OCI-LY7 (cell line): ENCODE measurements at regions not wholly inside any gene's neighbourhood (a gene's known extent, or its start where the extent isn't known, plus 50 kb on each side); places are given as distances from the start of the nearest gene placed in this dataset.

Source experiments
- BruUV-seq: library from RNA; stranded (reverse); fragments of 400-500 nt; replicated peaks from 2 replicates; lab custom pipeline; 2021; lab: Mats Ljungman, UMichigan
- CTCF ChIA-PET: fragments of 300-600 bp; sonication (Branson Sonifier 250); formaldehyde crosslinking; loops from one replicate; lab custom pipeline; 2022; ENCODE audit warnings: antibody characterized with exemption; ENCODE audit not compliant: unreplicated experiment; lab: Charles Lee
- POLR2A ChIA-PET: fragments of 300-600 bp; sonication (Branson Sonifier 250); formaldehyde crosslinking; loops from one replicate; lab custom pipeline; 2022; ENCODE audit warnings: antibody characterized with exemption; lab: Charles Lee
- DNase-seq: peaks from one replicate; pipeline ENCODE4 v3.0.0-alpha.2; 2015; ENCODE audit warnings: low spot score
- H2AFZ ChIP-seq: fragments of 200-600 bp; sonication (generic), shearing (Covaris generic); 2 replicates; pipeline ENCODE4 v1.6.1; 2014; ENCODE audit warnings: mild to moderate bottlenecking, antibody characterized with exemption, low read length, moderate library complexity
- H3K27ac ChIP-seq: fragments of 200-600 bp; sonication (generic); 2 replicates; pipeline ENCODE4 v1.5.1; 2014; ENCODE audit warnings: mixed run types, low read depth, mild to moderate bottlenecking, moderate library complexity, low read length, inconsistent platforms; ENCODE audit not compliant: poor library complexity, severe bottlenecking
- H3K36me3 ChIP-seq: fragments of 200-600 bp; sonication (generic); 2 replicates; pipeline ENCODE4 v1.6.1; 2014; ENCODE audit warnings: mild to moderate bottlenecking, antibody characterized with exemption, low read length, moderate library complexity, mixed read lengths; ENCODE audit not compliant: insufficient read depth
- H3K4me1 ChIP-seq: fragments of 200-600 bp; sonication (generic); 2 replicates; pipeline ENCODE4 v1.5.1; 2014; ENCODE audit warnings: mild to moderate bottlenecking, low read length; ENCODE audit not compliant: insufficient read depth, poor library complexity, severe bottlenecking
- H3K4me2 ChIP-seq: fragments of 200-600 bp; sonication (generic); 2 replicates; pipeline ENCODE4 v1.6.1; 2014; ENCODE audit warnings: mild to moderate bottlenecking, low read length
- H3K4me3 ChIP-seq: fragments of 200-600 bp; sonication (generic); 2 replicates; pipeline ENCODE4 v1.5.1; 2014; ENCODE audit warnings: mild to moderate bottlenecking, low read depth, low read length; ENCODE audit not compliant: poor library complexity, severe bottlenecking
- H3K79me2 ChIP-seq: fragments of 200-600 bp; sonication (generic); 2 replicates; pipeline ENCODE4 v1.6.1; 2016; ENCODE audit warnings: low read depth, mild to moderate bottlenecking, low read length, moderate library complexity, mixed read lengths; ENCODE audit not compliant: insufficient read depth
- H3K9me2 ChIP-seq: fragments of 200-600 bp; sonication (generic); 2 replicates; pipeline ENCODE4 v1.6.1; 2016; ENCODE audit warnings: mild to moderate bottlenecking, low read length, mixed read lengths; ENCODE audit not compliant: insufficient read depth
- H3K9me3 ChIP-seq: fragments of 200-600 bp; sonication (generic); 2 replicates; pipeline ENCODE4 v1.6.1; 2014; ENCODE audit warnings: mild to moderate bottlenecking, mixed run types, low read length, mixed read lengths
- H4K20me1 ChIP-seq: fragments of 200-600 bp; sonication (generic); 2 replicates; pipeline ENCODE4 v1.6.1; 2014; ENCODE audit warnings: mild to moderate bottlenecking, antibody characterized with exemption, low read length, moderate library complexity, mixed read lengths; ENCODE audit not compliant: insufficient read depth
- EZH2phosphoT487 ChIP-seq: fragments of 200-600 bp; sonication (generic); IDR thresholded peaks from 2 replicates; pipeline ENCODE4 v1.6.1; 2018; ENCODE audit warnings: low read depth, borderline replicate concordance, mild to moderate bottlenecking, mixed run types, antibody characterized with exemption, low read length, moderate library complexity, mixed read lengths
- intact Hi-C: fragments of 100-400 bp; cut with micrococcal nuclease; formaldehyde crosslinking; loops from one replicate; pipeline ENCODE4 v1.10.0; 2022; ENCODE audit not compliant: unreplicated experiment
- TF ChIP-seq, protein P1 (sequence below): fragments of 200-600 bp; sonication (generic); conservative IDR thresholded peaks from 2 replicates; pipeline ENCODE4 v1.5.1; 2014; ENCODE audit warnings: mild to moderate bottlenecking, antibody characterized with exemption, low read length, moderate library complexity, mixed read lengths

DNA sequence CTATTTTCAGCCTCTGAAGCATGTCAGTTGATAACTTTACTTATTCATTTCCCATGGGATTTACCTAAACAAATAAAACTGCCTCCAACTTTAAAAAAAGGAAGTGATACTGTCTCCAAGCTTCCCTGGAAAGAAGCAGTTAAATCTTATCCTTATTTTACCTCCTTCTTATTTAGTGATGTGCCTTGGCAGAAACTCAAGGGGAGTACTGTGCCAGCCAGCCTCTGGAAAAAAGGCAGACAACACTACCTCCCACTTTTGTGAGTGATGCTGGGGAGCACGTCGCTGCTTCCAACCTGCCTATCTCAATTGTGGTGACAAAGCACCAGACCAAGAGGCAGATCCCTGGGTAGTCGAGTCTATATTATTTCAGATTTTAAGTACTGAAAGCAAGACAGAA, 765.6 kb downstream of the DIAPH3 start:
- intact Hi-C loops, result no loop called here
- CTCF ChIA-PET, result no interaction called here
- no peak for DNase-seq

DNA sequence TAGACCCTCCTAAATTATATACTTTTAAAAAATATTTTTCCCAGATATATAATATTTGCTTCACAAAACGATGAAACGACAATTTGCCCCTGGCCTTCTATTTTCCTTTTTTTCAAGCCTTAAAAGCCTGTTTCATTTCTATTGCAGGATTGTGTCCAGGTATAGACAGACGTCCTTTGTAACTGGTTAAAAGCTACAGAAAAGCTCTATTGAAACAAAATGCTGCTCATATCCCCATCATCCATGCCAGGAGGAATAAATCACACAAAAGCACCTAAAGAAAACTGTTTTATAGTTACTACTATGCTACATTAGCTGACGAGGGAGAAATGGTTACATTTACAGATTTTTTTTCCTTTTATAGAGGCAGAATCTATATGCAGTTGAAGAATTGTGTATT, 765.1 kb downstream of the DIAPH3 start:
- BruUV-seq, result no TSS peak
- POLR2A ChIA-PET, result interaction anchor here (1.2 kb wide), 1 partner anchor 9 kb away, joined by 3 read pairs; no protein-coding TSS in a partner anchor
- CTCF ChIA-PET, result no interaction called here

More for the DNA sequence above, 765.6 kb downstream of the DIAPH3 start:
- Histone ChIP-seq H2AFZ (no peak overlapping the region), H3K36me3 (no peaks in the 10 kb centered on the region), H3K4me3 (no peak overlapping the region), H3K27ac (no peak overlapping the region), H3K79me2 (no peaks in the 10 kb centered on the region), H3K4me1 (no peaks in the 10 kb centered on the region), H3K9me3 (no peaks in the 10 kb centered on the region), H4K20me1 (no peaks in the 10 kb centered on the region), H3K4me2 (no peak overlapping the region), H3K9me2 (no peaks in the 10 kb centered on the region)
- TF ChIP-seq, protein P1, sequence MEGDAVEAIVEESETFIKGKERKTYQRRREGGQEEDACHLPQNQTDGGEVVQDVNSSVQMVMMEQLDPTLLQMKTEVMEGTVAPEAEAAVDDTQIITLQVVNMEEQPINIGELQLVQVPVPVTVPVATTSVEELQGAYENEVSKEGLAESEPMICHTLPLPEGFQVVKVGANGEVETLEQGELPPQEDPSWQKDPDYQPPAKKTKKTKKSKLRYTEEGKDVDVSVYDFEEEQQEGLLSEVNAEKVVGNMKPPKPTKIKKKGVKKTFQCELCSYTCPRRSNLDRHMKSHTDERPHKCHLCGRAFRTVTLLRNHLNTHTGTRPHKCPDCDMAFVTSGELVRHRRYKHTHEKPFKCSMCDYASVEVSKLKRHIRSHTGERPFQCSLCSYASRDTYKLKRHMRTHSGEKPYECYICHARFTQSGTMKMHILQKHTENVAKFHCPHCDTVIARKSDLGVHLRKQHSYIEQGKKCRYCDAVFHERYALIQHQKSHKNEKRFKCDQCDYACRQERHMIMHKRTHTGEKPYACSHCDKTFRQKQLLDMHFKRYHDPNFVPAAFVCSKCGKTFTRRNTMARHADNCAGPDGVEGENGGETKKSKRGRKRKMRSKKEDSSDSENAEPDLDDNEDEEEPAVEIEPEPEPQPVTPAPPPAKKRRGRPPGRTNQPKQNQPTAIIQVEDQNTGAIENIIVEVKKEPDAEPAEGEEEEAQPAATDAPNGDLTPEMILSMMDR, result no peak
- no peak for TF ChIP-seq EZH2phosphoT487
- POLR2A ChIA-PET, result interaction anchor here (1.2 kb wide), 1 partner anchor 10 kb away, joined by 3 read pairs; no protein-coding TSS in a partner anchor
- no TSS peak for BruUV-seq

DNA sequence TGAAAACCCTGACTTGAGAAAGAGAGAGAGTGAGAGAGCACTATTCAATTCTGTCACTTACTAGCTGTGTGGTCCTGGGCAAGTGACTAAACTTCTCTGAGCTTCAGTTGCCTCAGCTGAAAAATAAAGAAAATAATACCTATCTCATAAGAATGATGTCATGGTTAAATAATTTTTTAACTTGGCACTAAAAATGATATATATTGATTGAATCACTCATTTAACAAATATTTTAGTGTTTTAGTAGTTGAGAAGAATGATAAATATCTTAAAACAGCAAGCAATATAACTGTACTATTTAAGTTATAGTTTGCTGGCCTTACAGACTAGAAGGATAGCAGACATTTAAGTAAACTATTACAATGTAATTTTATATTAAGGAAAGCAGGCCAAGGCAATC, 764.2 kb downstream of the DIAPH3 start:
- Histone ChIP-seq H3K79me2 (no peaks in the 10 kb centered on the region), H3K9me3 (no peaks in the 10 kb centered on the region), H2AFZ (no peak overlapping the region), H3K4me1 (no peaks in the 10 kb centered on the region), H3K4me3 (no peak overlapping the region), H4K20me1 (no peaks in the 10 kb centered on the region), H3K36me3 (no peaks in the 10 kb centered on the region), H3K27ac (no peak overlapping the region), H3K4me2 (no peak overlapping the region), H3K9me2 (no peaks in the 10 kb centered on the region)
- intact Hi-C loops, result no loop called here
- ChIA-PET CTCF (no interaction called here), POLR2A (interaction anchor here (0.5 to 1.2 kb wide), 4 partner anchors 8 to 1699 kb away, joined by 3 to 4 read pairs (median 3); no protein-coding TSS in a partner anchor)
- no peak for DNase-seq
- TF ChIP-seq, protein P1, result no peak
- TF ChIP-seq EZH2phosphoT487, result no peak
- BruUV-seq, result no TSS peak

More for the DNA sequence above, 765.1 kb downstream of the DIAPH3 start:
- Histone ChIP-seq H3K9me2 (no peaks in the 10 kb centered on the region), H3K4me3 (no peak overlapping the region), H3K4me1 (no peaks in the 10 kb centered on the region), H3K9me3 (no peaks in the 10 kb centered on the region), H3K4me2 (no peak overlapping the region), H2AFZ (no peak overlapping the region), H4K20me1 (no peaks in the 10 kb centered on the region), H3K27ac (no peak overlapping the region), H3K79me2 (no peaks in the 10 kb centered on the region), H3K36me3 (no peaks in the 10 kb centered on the region)
- no peak for DNase-seq
- intact Hi-C loops, result no loop called here
- TF ChIP-seq, protein P1, result no peak
- TF ChIP-seq EZH2phosphoT487, result no peak
